Neural cell (in vitro differentiated cells): ENCODE measurements at regions not wholly inside any gene's neighbourhood (a gene's known extent, or its start where the extent isn't known, plus 50 kb on each side); places are given as distances from the start of the nearest gene placed in this dataset.

Experiments used
- H2AFZ ChIP-seq: fragments of 200-600, 300-800 bp; sonication (generic), shearing (Covaris generic); 2 replicates; pipeline ENCODE4 v1.6.0; 2014; ENCODE audit warnings: low read depth, mild to moderate bottlenecking, antibody characterized with exemption, low read length, moderate library complexity
- H3F3A ChIP-seq: fragments of 200-600 bp; shearing (Covaris generic); 2 replicates; pipeline ENCODE4 v1.6.1; 2016; ENCODE audit warnings: mild to moderate bottlenecking, moderate library complexity, mixed read lengths, antibody characterized with exemption, low read length; ENCODE audit not compliant: insufficient read depth, poor library complexity, severe bottlenecking
- H3K27ac ChIP-seq: fragments of 200-600, 300-800 bp; sonication (generic), shearing (Covaris generic); 2 replicates; pipeline ENCODE4 v1.5.1; 2014; ENCODE audit warnings: mild to moderate bottlenecking, low read length, moderate library complexity
- H3K27me3 ChIP-seq: fragments of 300-800, 200-600 bp; sonication (generic), shearing (Covaris generic); 2 replicates; pipeline ENCODE4 v1.6.0; 2014; ENCODE audit warnings: mild to moderate bottlenecking, low read depth, low read length, moderate library complexity; ENCODE audit not compliant: insufficient read depth
- H3K36me3 ChIP-seq: fragments of 300-800, 200-600 bp; sonication (generic), shearing (Covaris generic); 2 replicates; pipeline ENCODE4 v1.5.1; 2014; ENCODE audit warnings: mild to moderate bottlenecking, antibody characterized with exemption, low read length, moderate library complexity; ENCODE audit not compliant: insufficient read depth
- H3K4me2 ChIP-seq: fragments of 300-800, 200-600 bp; sonication (generic), shearing (Covaris generic); 2 replicates; pipeline ENCODE4 v1.6.0; 2014; ENCODE audit warnings: mild to moderate bottlenecking, low read length
- H3K4me3 ChIP-seq: fragments of 300-800, 200-600 bp; sonication (generic), shearing (Covaris generic); 2 replicates; pipeline ENCODE4 v1.5.1; 2014; ENCODE audit warnings: mild to moderate bottlenecking, low read length, moderate library complexity
- H3K79me2 ChIP-seq: fragments of 200-600 bp; shearing (Covaris generic); replicated peaks from 2 replicates; pipeline ENCODE4 v1.6.0; 2014; ENCODE audit warnings: mild to moderate bottlenecking, low read length, moderate library complexity; ENCODE audit not compliant: insufficient read depth
- H3K9ac ChIP-seq: fragments of 300-800, 200-600 bp; sonication (generic), shearing (Covaris generic); 2 replicates; pipeline ENCODE4 v1.6.1; 2016; ENCODE audit warnings: mild to moderate bottlenecking, low read length, mixed read lengths
- H3K9me2 ChIP-seq: fragments of 200-600 bp; shearing (Covaris generic); 2 replicates; pipeline ENCODE4 v1.6.1; 2016; ENCODE audit warnings: mild to moderate bottlenecking, low read length, mixed read lengths; ENCODE audit not compliant: insufficient read depth
- H3K9me3 ChIP-seq: fragments of 200-600, 300-800 bp; sonication (generic), shearing (Covaris generic); 2 replicates; pipeline ENCODE4 v1.6.1; 2016; ENCODE audit warnings: mild to moderate bottlenecking, mixed run types, low read length, moderate library complexity, mixed read lengths
- H4K20me1 ChIP-seq: fragments of 200-600 bp; shearing (Covaris generic); 2 replicates; pipeline ENCODE4 v1.6.1; 2016; ENCODE audit warnings: mild to moderate bottlenecking, mixed run types; ENCODE audit not compliant: insufficient read depth
- CTCF ChIP-seq: fragments of 450-650 bp; IDR thresholded peaks from 2 replicates; pipeline ENCODE4 v1.5.1; 2014; ENCODE audit warnings: antibody characterized with exemption, mild to moderate bottlenecking, moderate library complexity; ENCODE audit not compliant: poor library complexity, severe bottlenecking
- EP300 ChIP-seq: fragments of 450-650 bp; conservative IDR thresholded peaks from 2 replicates; pipeline ENCODE4 v1.6.1; 2014; ENCODE audit warnings: antibody characterized with exemption, mild to moderate bottlenecking, moderate library complexity; ENCODE audit not compliant: poor library complexity, severe bottlenecking
- EZH2 ChIP-seq: fragments of 200-600, 300-800 bp; shearing (Covaris generic), sonication (generic); IDR thresholded peaks from 2 replicates; pipeline ENCODE4 v1.6.1; 2014; ENCODE audit warnings: antibody characterized with exemption, low read length, borderline replicate concordance, mild to moderate bottlenecking; ENCODE audit not compliant: insufficient read depth, poor library complexity, severe bottlenecking
- MXI1 ChIP-seq: fragments of 450-650 bp; conservative IDR thresholded peaks from 2 replicates; pipeline ENCODE4 v1.6.1; 2014; ENCODE audit warnings: antibody characterized with exemption, mild to moderate bottlenecking; ENCODE audit not compliant: poor library complexity, severe bottlenecking
- POLR2AphosphoS5 ChIP-seq: IDR thresholded peaks from 2 replicates; pipeline ENCODE4 v1.6.1; 2012
- RAD21 ChIP-seq: fragments of 450-650 bp; conservative IDR thresholded peaks from 2 replicates; pipeline ENCODE4 v1.6.1; 2014; ENCODE audit warnings: antibody characterized with exemption, mild to moderate bottlenecking, moderate library complexity
- REST ChIP-seq: IDR thresholded peaks from 2 replicates; pipeline ENCODE4 v1.6.1; 2012; ENCODE audit warnings: borderline replicate concordance
- SMC3 ChIP-seq: fragments of 450-650 bp; conservative IDR thresholded peaks from 2 replicates; pipeline ENCODE4 v1.6.1; 2014; ENCODE audit warnings: antibody characterized with exemption, mild to moderate bottlenecking, moderate library complexity; ENCODE audit not compliant: poor library complexity
- TAF1 ChIP-seq: IDR thresholded peaks from 2 replicates; pipeline ENCODE4 v1.6.1; 2012; ENCODE audit warnings: low read depth

- Histone ChIP-seq H3K9ac (no peak overlapping the region), H3K27me3 (no peaks in the 10 kb centered on the region), H4K20me1 (no peaks in the 10 kb centered on the region), H2AFZ (no peak overlapping the region), H3K36me3 (no peaks in the 10 kb centered on the region), H3K4me3 (no peak overlapping the region), H3K9me2 (no peaks in the 10 kb centered on the region), H3K27ac (no peak overlapping the region), H3K4me2 (no peak overlapping the region), H3K79me2 (no peaks in the 10 kb centered on the region), H3K9me3 (no peaks in the 10 kb centered on the region), H3F3A (no peaks in the 10 kb centered on the region)
- TF ChIP-seq RAD21 (no peak), EP300 (no peak), REST (no peak), POLR2AphosphoS5 (no peak), CTCF (no peak), EZH2 (no peak), MXI1 (no peak), TAF1 (no peak)
Observed at GRCh38 chr10:71029411-71029892, 141.1 kb upstream of the PCBD1 start.

- no peak overlapping the region for H2AFZ ChIP-seq
- H3K9me2 ChIP-seq, result no peaks in the 10 kb centered on the region
- H4K20me1 ChIP-seq, result no peaks in the 10 kb centered on the region
- no peaks in the 10 kb centered on the region for H3K36me3 ChIP-seq
- no peaks in the 10 kb centered on the region for H3F3A ChIP-seq
- no peaks in the 10 kb centered on the region for H3K79me2 ChIP-seq
- TF ChIP-seq CTCF (no peak), RAD21 (no peak), MXI1 (no peak), TAF1 (no peak), POLR2AphosphoS5 (no peak), SMC3 (no peak), REST (no peak), EZH2 (no peak), EP300 (no peak)
- H3K27ac ChIP-seq, result no peak overlapping the region
- H3K9me3 ChIP-seq, result no peaks in the 10 kb centered on the region
- no peaks in the 10 kb centered on the region for H3K27me3 ChIP-seq
- no peak overlapping the region for H3K4me2 ChIP-seq
- H3K9ac ChIP-seq, result no peak overlapping the region
- no peak overlapping the region for H3K4me3 ChIP-seq
Observed at GRCh38 chr10:71029907-71030306, 141.5 kb upstream of the PCBD1 start.
